PC-3 (cell line): ENCODE measurements at regions not wholly inside any gene's neighbourhood (a gene's known extent, or its start where the extent isn't known, plus 50 kb on each side); places are given as distances from the start of the nearest gene placed in this dataset.

Experiments
- ATAC-seq: fragments of 200-7000 bp; cut with Tn5 transposase; 2 replicates; pipeline ENCODE4 v1.9.1; 2020; ENCODE audit warnings: mild to moderate bottlenecking, moderate library complexity
- BruUV-seq: library from RNA; stranded (reverse); fragments of 400-500 nt; replicated peaks from 2 replicates; lab custom pipeline; 2021; lab: Mats Ljungman, UMichigan
- CTCF ChIA-PET: fragments of 300-600 bp; sonication (Branson Sonifier 250); formaldehyde crosslinking; loops from one replicate; lab custom pipeline; 2022; ENCODE audit warnings: antibody characterized with exemption; lab: Charles Lee
- POLR2A ChIA-PET: fragments of 300-600 bp; sonication (Branson Sonifier 250); formaldehyde crosslinking; loops from one replicate; lab custom pipeline; 2022; ENCODE audit warnings: antibody characterized with exemption; ENCODE audit not compliant: unreplicated experiment; lab: Charles Lee
- DNase-seq: peaks from one replicate; pipeline ENCODE4 v3.0.0-alpha.2; 2015
- H2AFZ ChIP-seq: fragments of 300-600 bp; sonication (generic); 2 replicates; pipeline ENCODE4 v1.6.0; 2016; ENCODE audit warnings: antibody characterized with exemption, low read length
- H3F3A ChIP-seq: fragments of 300-600 bp; sonication (generic); one replicate; pipeline ENCODE4 v1.6.0; 2017; ENCODE audit warnings: antibody characterized with exemption, low read length, control low read depth, mild to moderate bottlenecking; ENCODE audit not compliant: unreplicated experiment
- H3K27ac ChIP-seq: fragments of 300-600 bp; sonication (generic); 2 replicates; pipeline ENCODE4 v1.5.1; 2016; ENCODE audit warnings: mild to moderate bottlenecking, low read length
- H3K27me3 ChIP-seq: fragments of 300-600 bp; sonication (generic); 2 replicates; pipeline ENCODE4 v1.6.1; 2016; ENCODE audit warnings: low read length, mixed read lengths
- H3K36me3 ChIP-seq: fragments of 300-600 bp; sonication (generic); 2 replicates; pipeline ENCODE4 v1.6.1; 2016; ENCODE audit warnings: low read depth, mixed run types, low read length, mixed read lengths
- H3K4me1 ChIP-seq: fragments of 300-600 bp; sonication (generic); 2 replicates; pipeline ENCODE4 v1.5.1; 2016; ENCODE audit warnings: low read length; ENCODE audit not compliant: insufficient read depth
- H3K4me2 ChIP-seq: fragments of 300-600 bp; sonication (generic); 2 replicates; pipeline ENCODE4 v1.6.0; 2016; ENCODE audit warnings: low read length
- H3K4me3 ChIP-seq: fragments of 300-600 bp; sonication (generic); 2 replicates; pipeline ENCODE4 v1.5.1; 2016; ENCODE audit warnings: mild to moderate bottlenecking, low read length, mixed read lengths
- H3K79me2 ChIP-seq: fragments of 300-600 bp; sonication (generic); 2 replicates; pipeline ENCODE4 v1.6.1; 2017; ENCODE audit warnings: low read length, mixed read lengths
- H3K9ac ChIP-seq: fragments of 300-600 bp; sonication (generic); 2 replicates; pipeline ENCODE4 v1.6.0; 2016; ENCODE audit warnings: mild to moderate bottlenecking, low read length
- H3K9me2 ChIP-seq: fragments of 300-600 bp; sonication (generic); replicated peaks from 2 replicates; pipeline ENCODE4 v1.6.1; 2016; ENCODE audit warnings: mixed run types, low read length, mixed read lengths
- H3K9me3 ChIP-seq: fragments of 300-600 bp; sonication (generic); 2 replicates; pipeline ENCODE4 v1.6.1; 2016; ENCODE audit warnings: low read length, mixed read lengths
- H4K20me1 ChIP-seq: fragments of 300-600 bp; sonication (generic); 2 replicates; pipeline ENCODE4 v1.6.1; 2016; ENCODE audit warnings: low read length, mixed read lengths
- EZH2 ChIP-seq: fragments of 300-600 bp; sonication (generic); IDR thresholded peaks from one replicate; pipeline ENCODE4 v1.6.1; 2017; ENCODE audit warnings: antibody characterized with exemption, mild to moderate bottlenecking, low read length; ENCODE audit not compliant: unreplicated experiment
- EZH2phosphoT487 ChIP-seq: fragments of 300-600 bp; sonication (generic); IDR thresholded peaks from 2 replicates; pipeline ENCODE4 v1.6.1; 2018; ENCODE audit warnings: mild to moderate bottlenecking, antibody characterized with exemption, low read length, borderline replicate concordance
- intact Hi-C: fragments of 100-400 bp; cut with micrococcal nuclease; formaldehyde crosslinking; loops from 2 replicates; pipeline ENCODE4 v1.9.0; 2023
- TF ChIP-seq, protein P1 (sequence below): fragments of 300-600 bp; sonication (generic); conservative IDR thresholded peaks from 2 replicates; pipeline ENCODE4 v1.5.1; 2017; ENCODE audit warnings: antibody characterized with exemption, low read depth, mild to moderate bottlenecking, low read length

- Histone ChIP-seq H3K9me2 (no peaks in the 10 kb centered on the region), H2AFZ (0 out of 2 replicates have a peak overlapping the region, but pooled peaks have one; percentile 11), H3K27ac (no peak overlapping the region), H3K4me2 (no peak overlapping the region), H3K36me3 (no peaks in the 10 kb centered on the region), H3K9me3 (no peaks in the 10 kb centered on the region), H3K79me2 (no peaks in the 10 kb centered on the region), H3K4me1 (no peaks in the 10 kb centered on the region), H3K9ac (no peak overlapping the region), H4K20me1 (no peaks in the 10 kb centered on the region), H3K4me3 (no peak overlapping the region), H3K27me3 (no peaks in the 10 kb centered on the region), H3F3A (no peaks in the 10 kb centered on the region)
- DNase-seq (no peak), ATAC-seq (no peak)
- BruUV-seq: no TSS peak
- intact Hi-C loops: no loop called here
- ChIA-PET POLR2A (no interaction called here), CTCF (no interaction called here)
- TF ChIP-seq, protein P1, sequence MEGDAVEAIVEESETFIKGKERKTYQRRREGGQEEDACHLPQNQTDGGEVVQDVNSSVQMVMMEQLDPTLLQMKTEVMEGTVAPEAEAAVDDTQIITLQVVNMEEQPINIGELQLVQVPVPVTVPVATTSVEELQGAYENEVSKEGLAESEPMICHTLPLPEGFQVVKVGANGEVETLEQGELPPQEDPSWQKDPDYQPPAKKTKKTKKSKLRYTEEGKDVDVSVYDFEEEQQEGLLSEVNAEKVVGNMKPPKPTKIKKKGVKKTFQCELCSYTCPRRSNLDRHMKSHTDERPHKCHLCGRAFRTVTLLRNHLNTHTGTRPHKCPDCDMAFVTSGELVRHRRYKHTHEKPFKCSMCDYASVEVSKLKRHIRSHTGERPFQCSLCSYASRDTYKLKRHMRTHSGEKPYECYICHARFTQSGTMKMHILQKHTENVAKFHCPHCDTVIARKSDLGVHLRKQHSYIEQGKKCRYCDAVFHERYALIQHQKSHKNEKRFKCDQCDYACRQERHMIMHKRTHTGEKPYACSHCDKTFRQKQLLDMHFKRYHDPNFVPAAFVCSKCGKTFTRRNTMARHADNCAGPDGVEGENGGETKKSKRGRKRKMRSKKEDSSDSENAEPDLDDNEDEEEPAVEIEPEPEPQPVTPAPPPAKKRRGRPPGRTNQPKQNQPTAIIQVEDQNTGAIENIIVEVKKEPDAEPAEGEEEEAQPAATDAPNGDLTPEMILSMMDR: no peak
- TF ChIP-seq EZH2phosphoT487 (no peak), EZH2 (no peak)
Observed at GRCh38 chr18:29711932-29712331, 1330.6 kb downstream of the DSC3 start.

GRCh38 chr18:29693334-29693733 is 1349.2 kb downstream of the DSC3 start:
- BruUV-seq: no TSS peak
- H3K9me3 ChIP-seq: no peaks in the 10 kb centered on the region
- H3K27ac ChIP-seq: no peak overlapping the region
- no peaks in the 10 kb centered on the region for H3K79me2 ChIP-seq
- no peaks in the 10 kb centered on the region for H3K9me2 ChIP-seq
- ATAC-seq: no peak
- TF ChIP-seq EZH2 (no peak), EZH2phosphoT487 (no peak)
- TF ChIP-seq, protein P1: no peak
- H2AFZ ChIP-seq: no peak overlapping the region
- DNase-seq: no peak
- no peaks in the 10 kb centered on the region for H3K4me1 ChIP-seq
- H3F3A ChIP-seq: no peaks in the 10 kb centered on the region
- H4K20me1 ChIP-seq: no peaks in the 10 kb centered on the region
- H3K4me2 ChIP-seq: no peak overlapping the region
- intact Hi-C loops: no loop called here
- no peak overlapping the region for H3K4me3 ChIP-seq
- H3K36me3 ChIP-seq: no peaks in the 10 kb centered on the region
- POLR2A ChIA-PET: no interaction called here
- CTCF ChIA-PET: no interaction called here
- H3K9ac ChIP-seq: no peak overlapping the region
- H3K27me3 ChIP-seq: no peaks in the 10 kb centered on the region

DNA sequence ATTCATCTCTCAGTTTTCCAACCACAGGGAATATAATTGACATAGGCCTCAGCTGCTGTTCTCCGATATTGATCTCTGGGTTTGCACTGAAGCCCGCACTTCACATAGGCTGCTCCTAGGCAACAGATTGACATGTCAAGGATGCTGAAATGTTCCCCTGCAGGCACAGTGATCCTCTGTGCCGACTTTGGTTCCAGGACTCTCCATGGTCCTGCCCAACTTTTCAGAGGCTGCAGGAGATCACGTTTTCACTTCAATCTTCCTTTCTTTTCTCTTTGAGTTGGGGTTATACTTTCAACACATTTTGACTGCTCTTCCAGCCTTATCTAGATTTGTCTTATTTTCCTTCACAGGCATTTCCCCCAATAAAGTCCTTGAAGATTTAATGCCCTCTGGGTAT is 1361.0 kb downstream of the DSC3 start:
- Histone ChIP-seq H3K4me2 (no peak overlapping the region), H3F3A (no peaks in the 10 kb centered on the region), H3K27me3 (no peaks in the 10 kb centered on the region), H3K4me1 (no peaks in the 10 kb centered on the region), H3K9me2 (no peaks in the 10 kb centered on the region), H3K27ac (no peak overlapping the region), H3K36me3 (no peaks in the 10 kb centered on the region), H3K79me2 (no peaks in the 10 kb centered on the region), H2AFZ (no peak overlapping the region), H3K9ac (no peak overlapping the region), H4K20me1 (no peaks in the 10 kb centered on the region), H3K9me3 (no peaks in the 10 kb centered on the region), H3K4me3 (no peak overlapping the region)
- ATAC-seq (no peak), DNase-seq (no peak)
- CTCF ChIA-PET: no interaction called here
- POLR2A ChIA-PET: no interaction called here
- intact Hi-C loops: no loop called here
- TF ChIP-seq EZH2phosphoT487 (no peak), EZH2 (no peak)
- TF ChIP-seq, protein P1: no peak
- no TSS peak for BruUV-seq
